ENCODE measurements at regions not wholly inside any gene's neighbourhood (a gene's known extent, or its start where the extent isn't known, plus 50 kb on each side); places are given as distances from the start of the nearest gene placed in this dataset.
"Not testable (repeated sequence)": the region's sequence is repeated elsewhere in the genome, so short reads cannot be mapped to it uniquely, and the experiment has no call there.

- DNase-seq (ENCODE audit: low read depth), result no peak
- no peak overlapping the region for H3K4me3 ChIP-seq (ENCODE audit: low read depth, low read length)
- TF ChIP-seq, protein P1, sequence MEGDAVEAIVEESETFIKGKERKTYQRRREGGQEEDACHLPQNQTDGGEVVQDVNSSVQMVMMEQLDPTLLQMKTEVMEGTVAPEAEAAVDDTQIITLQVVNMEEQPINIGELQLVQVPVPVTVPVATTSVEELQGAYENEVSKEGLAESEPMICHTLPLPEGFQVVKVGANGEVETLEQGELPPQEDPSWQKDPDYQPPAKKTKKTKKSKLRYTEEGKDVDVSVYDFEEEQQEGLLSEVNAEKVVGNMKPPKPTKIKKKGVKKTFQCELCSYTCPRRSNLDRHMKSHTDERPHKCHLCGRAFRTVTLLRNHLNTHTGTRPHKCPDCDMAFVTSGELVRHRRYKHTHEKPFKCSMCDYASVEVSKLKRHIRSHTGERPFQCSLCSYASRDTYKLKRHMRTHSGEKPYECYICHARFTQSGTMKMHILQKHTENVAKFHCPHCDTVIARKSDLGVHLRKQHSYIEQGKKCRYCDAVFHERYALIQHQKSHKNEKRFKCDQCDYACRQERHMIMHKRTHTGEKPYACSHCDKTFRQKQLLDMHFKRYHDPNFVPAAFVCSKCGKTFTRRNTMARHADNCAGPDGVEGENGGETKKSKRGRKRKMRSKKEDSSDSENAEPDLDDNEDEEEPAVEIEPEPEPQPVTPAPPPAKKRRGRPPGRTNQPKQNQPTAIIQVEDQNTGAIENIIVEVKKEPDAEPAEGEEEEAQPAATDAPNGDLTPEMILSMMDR (IDR thresholded peaks at IDR 0.05; ENCODE audit: control insufficient read depth, extremely low read depth, insufficient read depth), result no peak
These were observed 104.5 kb upstream of the ZEB2 start for GRCh38 chr2:144624451-144624850.

DNA sequence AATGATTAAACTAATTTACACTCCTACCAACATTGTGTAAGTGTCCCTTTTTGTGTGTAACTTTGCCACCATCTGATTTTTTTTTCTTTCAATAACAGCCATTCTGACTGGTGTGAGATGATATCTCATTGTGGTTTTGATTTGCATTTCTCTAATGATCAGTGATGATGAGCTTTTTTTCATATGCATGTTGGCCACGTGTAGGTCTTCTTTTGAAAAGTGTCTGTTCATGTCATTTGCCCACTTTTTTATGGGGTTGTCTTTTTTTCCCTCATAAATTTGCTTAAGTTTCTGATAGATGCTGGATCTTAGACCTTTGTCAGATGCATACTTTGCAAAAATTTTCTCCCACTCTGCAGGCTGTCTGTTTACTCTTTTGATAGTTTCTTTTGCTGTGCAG, 102.5 kb upstream of the ZEB2 start:
- not testable (repeated sequence) for H3K4me3 ChIP-seq (ENCODE audit: low read depth, low read length); DNase-seq (ENCODE audit: low read depth)

GRCh38 chr2:144621266-144621665, 101.3 kb upstream of the ZEB2 start:
- TF ChIP-seq, protein P1 (IDR thresholded peaks at IDR 0.05; ENCODE audit: control insufficient read depth, extremely low read depth, insufficient read depth), result no peak
- DNase-seq (ENCODE audit: low read depth), result no peak
- no peak overlapping the region for H3K4me3 ChIP-seq (ENCODE audit: low read depth, low read length)

GRCh38 chr2:144619760-144620159, 99.8 kb upstream of the ZEB2 start:
- no peak for DNase-seq (ENCODE audit: low read depth)
- TF ChIP-seq, protein P1 (IDR thresholded peaks at IDR 0.05; ENCODE audit: control insufficient read depth, extremely low read depth, insufficient read depth), result no peak
- H3K4me3 ChIP-seq (ENCODE audit: low read depth, low read length), result no peak overlapping the region

- H3K4me3 ChIP-seq (ENCODE audit: low read depth, low read length); DNase-seq (ENCODE audit: low read depth): not testable (repeated sequence)
These were observed 97.3 kb upstream of the ZEB2 start for GRCh38 chr2:144617171-144617570.

DNA sequence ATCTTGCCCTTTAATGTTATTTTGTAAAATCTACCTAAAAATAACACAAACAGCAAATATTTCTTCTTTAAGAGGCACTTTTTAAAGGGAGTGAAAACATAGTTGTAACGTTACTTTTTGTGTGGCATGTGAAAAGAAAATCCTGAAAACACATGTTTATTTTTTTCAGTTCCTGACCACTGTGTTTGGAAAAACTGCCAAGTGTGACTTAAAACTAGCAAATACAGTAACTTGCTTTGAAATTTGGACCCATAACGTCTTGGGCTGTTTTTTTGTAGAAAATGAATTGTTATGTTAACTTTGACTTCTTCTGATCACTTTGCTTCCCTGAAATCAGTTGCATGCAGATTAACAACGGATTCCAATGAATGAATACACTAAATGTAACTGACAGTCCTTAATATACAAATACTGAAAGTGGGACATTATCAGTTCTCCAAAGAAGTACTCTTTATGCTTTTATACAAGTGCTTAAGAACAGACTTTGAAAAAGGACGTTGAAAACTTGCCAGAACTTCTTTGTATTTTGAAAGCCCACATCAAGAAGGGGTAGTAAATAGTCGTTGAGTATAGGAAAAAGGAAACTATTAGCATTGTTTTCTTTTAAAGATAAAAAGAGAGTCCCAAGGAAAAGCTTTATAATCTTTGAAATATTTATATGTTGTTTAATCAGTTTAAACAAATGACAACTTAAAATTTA, 96.1 kb upstream of the ZEB2 start:
- no peak for DNase-seq (ENCODE audit: low read depth)
- TF ChIP-seq, protein P1 (IDR thresholded peaks at IDR 0.05; ENCODE audit: control insufficient read depth, extremely low read depth, insufficient read depth), result no peak
- no peak overlapping the region for H3K4me3 ChIP-seq (ENCODE audit: low read depth, low read length)

DNA sequence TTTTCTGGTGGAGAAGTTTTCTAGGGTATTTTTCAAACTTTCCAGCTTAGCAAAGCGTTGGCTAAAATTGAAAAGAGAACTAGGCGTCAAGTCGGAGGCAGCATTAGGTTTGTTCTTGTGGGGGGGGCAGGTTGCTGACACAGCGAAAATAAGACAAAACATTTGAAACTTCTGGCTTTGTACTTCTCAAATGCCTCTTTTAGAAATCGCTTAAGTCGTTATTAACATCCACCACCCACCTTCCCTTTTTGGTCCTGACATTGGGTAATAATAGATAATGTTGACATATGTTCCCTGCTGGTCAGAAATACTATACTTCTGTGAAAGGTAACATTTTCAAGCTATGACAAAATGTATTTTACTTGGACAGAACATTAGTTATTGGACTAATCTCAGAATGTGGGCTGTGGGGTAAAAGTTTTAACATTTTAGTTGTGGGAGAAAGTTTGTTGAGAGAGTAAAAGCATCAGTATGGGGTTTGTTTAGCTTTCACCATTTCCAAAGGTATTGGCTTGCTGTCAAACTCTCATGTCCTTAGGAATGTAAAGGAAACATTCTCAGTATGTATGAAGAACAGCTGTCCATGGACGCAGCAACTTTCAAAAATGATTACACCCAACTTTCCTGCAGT, 88.1 kb upstream of the ZEB2 start:
- no peak overlapping the region for H3K4me3 ChIP-seq (ENCODE audit: low read depth, low read length)
- no peak for DNase-seq (ENCODE audit: low read depth)
- TF ChIP-seq, protein P1 (IDR thresholded peaks at IDR 0.05; ENCODE audit: control insufficient read depth, extremely low read depth, insufficient read depth), result no peak

DNA sequence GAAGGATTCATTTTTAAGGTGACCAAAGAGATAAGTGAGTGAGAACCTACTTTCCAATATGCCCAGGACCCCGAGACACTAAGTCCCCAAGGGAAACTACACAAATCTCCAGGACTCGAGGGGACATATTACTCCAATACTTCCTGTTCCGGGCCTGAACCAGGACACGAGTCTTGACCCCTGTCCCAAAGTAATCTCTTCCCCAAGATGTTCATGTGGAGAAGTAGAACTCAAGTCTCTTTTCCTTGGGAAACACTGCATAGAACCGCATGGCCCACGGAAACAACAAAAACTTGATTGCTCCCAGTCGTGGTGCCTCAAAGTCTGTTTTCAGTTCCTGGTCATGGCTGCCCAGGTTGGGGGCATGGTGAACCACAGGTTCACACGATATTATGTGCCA, 87.2 kb upstream of the ZEB2 start:
- no peak overlapping the region for H3K4me3 ChIP-seq (ENCODE audit: low read depth, low read length)
- TF ChIP-seq, protein P1 (IDR thresholded peaks at IDR 0.05; ENCODE audit: control insufficient read depth, extremely low read depth, insufficient read depth), result no peak
- DNase-seq (ENCODE audit: low read depth), result no peak
